ENCODE measurements at regions not wholly inside any gene's neighbourhood (a gene's known extent, or its start where the extent isn't known, plus 50 kb on each side); places are given as distances from the start of the nearest gene placed in this dataset.

- Histone ChIP-seq H3K4me3 (ENCODE audit: low read length in 2 of 2) (no peak overlapping the region), H3K36me3 (ENCODE audit: control insufficient read depth in 2 of 2, insufficient read depth in 2 of 2, low read length in 1 of 2) (no peaks in the 10 kb centered on the region), H3K27me3 (ENCODE audit: control insufficient read depth in 2 of 2, insufficient read depth in 1 of 2, low read length in 1 of 2) (no peaks in the 10 kb centered on the region), H3K27ac (ENCODE audit: low read depth in 1 of 2, low read length in 1 of 2) (peak overlapping the region; percentile 3 to 50), H3K9me3 (ENCODE audit: control insufficient read depth in 2 of 2, insufficient read depth in 1 of 2, low read length in 1 of 2) (no peaks in the 10 kb centered on the region), H3K4me1 (ENCODE audit: control insufficient read depth in 2 of 2, insufficient read depth in 2 of 2, low read length in 2 of 2) (peaks cover 7 to 44% of the 10 kb centered on the region in 2 donors)
- WGBS, result 24% methylated on average over 6 of the region's 6 CpGs
- DNase-seq (ENCODE audit: low read depth in 6 of 9, low spot score in 9 of 9), result peak in 1 of 9 donors; percentile 28
These were observed 65.2 kb upstream of the TARBP1 start for GRCh38 chr1:234544087-234544579.

- 95% methylated on average over 8 of the region's 8 CpGs for WGBS
- Histone ChIP-seq H3K27ac (ENCODE audit: low read depth in 1 of 2, low read length in 1 of 2) (peak overlapping the region in 1 of 2 donors; percentile 50), H3K36me3 (ENCODE audit: control insufficient read depth in 2 of 2, insufficient read depth in 2 of 2, low read length in 1 of 2) (no peaks in the 10 kb centered on the region), H3K4me3 (ENCODE audit: low read length in 2 of 2) (no peak overlapping the region), H3K27me3 (ENCODE audit: control insufficient read depth in 2 of 2, insufficient read depth in 1 of 2, low read length in 1 of 2) (no peaks in the 10 kb centered on the region), H3K4me1 (ENCODE audit: control insufficient read depth in 2 of 2, insufficient read depth in 2 of 2, low read length in 2 of 2) (peaks cover 7 to 49% of the 10 kb centered on the region in 2 donors), H3K9me3 (ENCODE audit: control insufficient read depth in 2 of 2, insufficient read depth in 1 of 2, low read length in 1 of 2) (no peaks in the 10 kb centered on the region)
- no peak for DNase-seq (ENCODE audit: low read depth in 6 of 9, low spot score in 9 of 9)
These were observed 64.6 kb upstream of the TARBP1 start for GRCh38 chr1:234543442-234544086.

DNA sequence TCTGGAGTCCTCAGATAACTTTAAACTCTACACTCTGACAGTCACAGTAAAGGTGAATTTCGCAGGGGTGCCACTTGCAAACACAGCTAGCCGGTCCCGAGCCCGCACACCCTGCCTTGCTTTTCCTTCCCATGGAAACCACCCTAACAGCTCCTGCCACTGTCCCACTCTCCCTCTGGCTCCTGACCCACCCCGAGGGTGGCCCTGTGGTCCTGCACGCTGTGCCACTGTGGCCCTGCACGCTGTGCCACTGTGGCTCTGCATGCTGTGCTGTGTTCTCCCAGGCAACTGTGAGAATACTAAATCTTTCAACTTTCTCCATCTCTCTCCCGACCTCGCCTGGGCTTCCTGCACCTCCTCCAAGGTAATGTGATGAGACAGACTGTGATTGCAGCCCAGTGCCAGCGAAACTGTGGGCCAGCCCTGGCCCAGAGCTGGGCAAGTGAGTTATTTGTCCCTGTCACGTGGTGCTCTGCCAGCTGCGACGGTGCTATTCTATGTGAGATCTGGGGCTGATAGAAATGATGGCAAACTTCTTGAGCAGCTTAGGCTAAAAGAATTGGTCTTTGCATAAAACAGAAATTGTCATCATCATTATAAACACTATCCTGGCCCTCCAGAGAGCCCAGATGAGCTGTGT is 63.4 kb upstream of the TARBP1 start:
- WGBS, result 97% methylated on average over 13 of the region's 13 CpGs
- H3K9me3 ChIP-seq (ENCODE audit: control insufficient read depth in 2 of 2, insufficient read depth in 1 of 2, low read length in 1 of 2), result no peaks in the 10 kb centered on the region
- no peak overlapping the region for H3K27ac ChIP-seq (ENCODE audit: low read depth in 1 of 2, low read length in 1 of 2)
- H3K27me3 ChIP-seq (ENCODE audit: control insufficient read depth in 2 of 2, insufficient read depth in 1 of 2, low read length in 1 of 2), result no peaks in the 10 kb centered on the region
- no peak for DNase-seq (ENCODE audit: low read depth in 6 of 9, low spot score in 9 of 9)
- H3K4me3 ChIP-seq (ENCODE audit: low read length in 2 of 2), result no peak overlapping the region
- no peaks in the 10 kb centered on the region for H3K36me3 ChIP-seq (ENCODE audit: control insufficient read depth in 2 of 2, insufficient read depth in 2 of 2, low read length in 1 of 2)
- H3K4me1 ChIP-seq (ENCODE audit: control insufficient read depth in 2 of 2, insufficient read depth in 2 of 2, low read length in 2 of 2), result peaks cover 7 to 59% of the 10 kb centered on the region in 2 donors

DNA sequence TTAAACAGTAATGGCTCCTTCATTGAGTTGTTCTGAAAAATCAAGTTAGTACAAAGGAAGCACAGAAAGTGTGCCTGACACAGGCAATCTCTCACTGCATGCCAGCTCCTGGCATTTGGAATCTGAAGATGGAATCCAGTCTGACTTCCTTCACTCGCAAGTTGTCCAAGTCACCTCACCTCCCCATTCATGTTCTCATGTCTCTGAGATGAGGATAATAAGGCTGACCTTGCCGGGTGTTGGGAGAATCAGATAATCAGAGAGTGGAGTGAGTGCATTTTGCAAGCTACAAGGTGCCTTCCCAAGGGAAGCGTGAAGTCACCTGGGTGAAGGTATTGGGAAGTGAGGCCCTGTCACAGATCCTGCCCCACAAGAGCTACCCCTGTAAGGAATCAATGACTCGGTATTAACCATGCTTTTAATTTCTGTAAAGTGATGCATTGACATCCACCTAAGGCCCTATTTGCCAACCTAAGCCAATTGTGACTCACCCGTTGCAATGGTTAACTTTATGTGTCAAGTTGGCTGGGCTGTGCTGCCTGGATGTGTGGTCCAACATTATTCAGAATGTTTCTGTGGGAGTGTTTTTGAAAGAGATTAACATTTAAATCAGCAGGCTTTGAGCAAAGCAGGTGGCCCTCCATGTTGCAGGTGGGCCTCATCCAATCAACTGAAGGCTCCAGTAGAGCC is 62.5 kb upstream of the TARBP1 start:
- H3K27ac ChIP-seq (ENCODE audit: low read depth in 1 of 2, low read length in 1 of 2), result no peak overlapping the region
- peaks cover 7 to 68% of the 10 kb centered on the region in 2 donors for H3K4me1 ChIP-seq (ENCODE audit: control insufficient read depth in 2 of 2, insufficient read depth in 2 of 2, low read length in 2 of 2)
- no peaks in the 10 kb centered on the region for H3K9me3 ChIP-seq (ENCODE audit: control insufficient read depth in 2 of 2, insufficient read depth in 1 of 2, low read length in 1 of 2)
- no peak overlapping the region for H3K4me3 ChIP-seq (ENCODE audit: low read length in 2 of 2)
- H3K27me3 ChIP-seq (ENCODE audit: control insufficient read depth in 2 of 2, insufficient read depth in 1 of 2, low read length in 1 of 2), result no peaks in the 10 kb centered on the region
- 99% methylated on average over 5 of the region's 5 CpGs for WGBS
- DNase-seq (ENCODE audit: low read depth in 6 of 9, low spot score in 9 of 9), result no peak
- H3K36me3 ChIP-seq (ENCODE audit: control insufficient read depth in 2 of 2, insufficient read depth in 2 of 2, low read length in 1 of 2), result no peaks in the 10 kb centered on the region

DNA sequence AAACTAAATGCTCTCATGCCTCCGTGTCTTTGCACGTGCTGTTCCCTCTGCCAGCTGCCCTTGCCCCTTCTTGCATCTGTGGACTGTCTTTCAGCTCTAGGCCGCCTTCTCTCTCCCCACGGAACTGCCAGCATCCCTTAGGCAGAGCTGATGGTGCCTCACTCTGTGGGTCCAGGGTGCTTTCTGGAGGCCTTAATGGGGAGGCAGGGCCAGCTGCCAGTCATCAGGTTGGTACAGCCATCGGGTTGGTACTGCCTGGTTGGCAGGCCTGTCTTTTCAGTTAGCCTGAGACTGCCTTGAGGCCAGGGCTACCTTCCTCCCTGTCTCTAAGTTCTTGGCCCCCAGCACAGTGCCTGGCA is 61.4 kb upstream of the TARBP1 start:
- WGBS, result 95% methylated on average over 5 of the region's 5 CpGs
- no peak for DNase-seq (ENCODE audit: low read depth in 6 of 9, low spot score in 9 of 9)
- H3K27me3 ChIP-seq (ENCODE audit: control insufficient read depth in 2 of 2, insufficient read depth in 1 of 2, low read length in 1 of 2), result no peaks in the 10 kb centered on the region
- no peaks in the 10 kb centered on the region for H3K9me3 ChIP-seq (ENCODE audit: control insufficient read depth in 2 of 2, insufficient read depth in 1 of 2, low read length in 1 of 2)
- peaks cover 7 to 74% of the 10 kb centered on the region in 2 donors for H3K4me1 ChIP-seq (ENCODE audit: control insufficient read depth in 2 of 2, insufficient read depth in 2 of 2, low read length in 2 of 2)
- H3K27ac ChIP-seq (ENCODE audit: low read depth in 1 of 2, low read length in 1 of 2), result peak overlapping the region; percentile 36 to 77
- no peaks in the 10 kb centered on the region for H3K36me3 ChIP-seq (ENCODE audit: control insufficient read depth in 2 of 2, insufficient read depth in 2 of 2, low read length in 1 of 2)
- no peak overlapping the region for H3K4me3 ChIP-seq (ENCODE audit: low read length in 2 of 2)

DNA sequence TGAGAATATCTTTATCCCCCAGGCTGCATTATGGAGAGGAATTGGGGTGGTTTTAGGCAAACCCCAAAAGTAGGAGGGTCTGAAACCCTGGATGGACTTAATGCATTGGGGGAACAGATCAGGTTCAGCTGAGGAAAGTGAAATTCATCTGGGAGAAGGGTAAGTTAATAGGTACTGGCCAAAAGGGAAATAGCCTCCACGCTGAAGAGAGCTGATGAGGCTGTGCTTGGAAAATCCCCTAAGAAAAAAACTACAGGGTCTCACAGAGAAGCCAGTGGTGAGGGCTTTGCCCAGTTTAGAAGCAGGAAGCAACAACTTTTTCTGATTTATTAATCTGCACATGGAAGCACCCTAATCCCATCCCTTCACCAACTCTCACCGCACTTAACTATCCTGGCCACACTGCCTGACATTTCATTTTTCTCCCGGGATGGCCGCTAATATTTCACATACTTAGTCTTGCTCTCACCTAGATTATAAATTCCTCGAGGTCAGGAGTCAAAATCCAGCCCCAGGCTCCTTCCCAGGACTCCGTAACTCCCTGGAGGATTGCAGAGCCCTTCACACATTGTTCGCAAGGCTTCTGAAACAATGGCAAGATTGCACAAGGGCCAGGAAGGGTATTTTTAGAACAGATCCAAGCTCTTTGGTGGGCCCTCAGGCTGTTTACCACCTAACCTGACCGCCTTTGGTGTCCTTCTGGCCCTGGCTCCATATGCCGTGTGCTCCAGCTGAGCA is 60.9 kb upstream of the TARBP1 start:
- Histone ChIP-seq H3K36me3 (ENCODE audit: control insufficient read depth in 2 of 2, insufficient read depth in 2 of 2, low read length in 1 of 2) (no peaks in the 10 kb centered on the region), H3K27ac (ENCODE audit: low read depth in 1 of 2, low read length in 1 of 2) (peak overlapping the region; percentile 36 to 77), H3K4me1 (ENCODE audit: control insufficient read depth in 2 of 2, insufficient read depth in 2 of 2, low read length in 2 of 2) (peaks cover 7 to 73% of the 10 kb centered on the region in 2 donors), H3K9me3 (ENCODE audit: control insufficient read depth in 2 of 2, insufficient read depth in 1 of 2, low read length in 1 of 2) (no peaks in the 10 kb centered on the region), H3K4me3 (ENCODE audit: low read length in 2 of 2) (no peak overlapping the region), H3K27me3 (ENCODE audit: control insufficient read depth in 2 of 2, insufficient read depth in 1 of 2, low read length in 1 of 2) (no peaks in the 10 kb centered on the region)
- DNase-seq (ENCODE audit: low read depth in 6 of 9, low spot score in 9 of 9), result no peak
- WGBS, result 94% methylated on average over 9 of the region's 9 CpGs

- Histone ChIP-seq H3K9me3 (ENCODE audit: control insufficient read depth in 2 of 2, insufficient read depth in 1 of 2, low read length in 1 of 2) (no peaks in the 10 kb centered on the region), H3K4me1 (ENCODE audit: control insufficient read depth in 2 of 2, insufficient read depth in 2 of 2, low read length in 2 of 2) (peaks cover 6 to 78% of the 10 kb centered on the region in 2 donors), H3K4me3 (ENCODE audit: low read length in 2 of 2) (no peak overlapping the region), H3K27me3 (ENCODE audit: control insufficient read depth in 2 of 2, insufficient read depth in 1 of 2, low read length in 1 of 2) (no peaks in the 10 kb centered on the region), H3K36me3 (ENCODE audit: control insufficient read depth in 2 of 2, insufficient read depth in 2 of 2, low read length in 1 of 2) (no peaks in the 10 kb centered on the region), H3K27ac (ENCODE audit: low read depth in 1 of 2, low read length in 1 of 2) (peak overlapping the region; percentile 82 to 84)
- DNase-seq (ENCODE audit: low read depth in 6 of 9, low spot score in 9 of 9), result peak in 1 of 9 donors; percentile 36
- WGBS, result 81% methylated on average over 14 of the region's 14 CpGs
These were observed 60.1 kb upstream of the TARBP1 start for GRCh38 chr1:234538930-234539649.

GRCh38 chr1:234538062-234538731 is 59.2 kb upstream of the TARBP1 start:
- Histone ChIP-seq H3K36me3 (ENCODE audit: control insufficient read depth in 2 of 2, insufficient read depth in 2 of 2, low read length in 1 of 2) (no peaks in the 10 kb centered on the region), H3K4me3 (ENCODE audit: low read length in 2 of 2) (no peak overlapping the region), H3K9me3 (ENCODE audit: control insufficient read depth in 2 of 2, insufficient read depth in 1 of 2, low read length in 1 of 2) (no peaks in the 10 kb centered on the region), H3K4me1 (ENCODE audit: control insufficient read depth in 2 of 2, insufficient read depth in 2 of 2, low read length in 2 of 2) (peaks cover 4 to 79% of the 10 kb centered on the region in 2 donors), H3K27me3 (ENCODE audit: control insufficient read depth in 2 of 2, insufficient read depth in 1 of 2, low read length in 1 of 2) (no peaks in the 10 kb centered on the region), H3K27ac (ENCODE audit: low read depth in 1 of 2, low read length in 1 of 2) (peak overlapping the region; percentile 82 to 84)
- no peak for DNase-seq (ENCODE audit: low read depth in 6 of 9, low spot score in 9 of 9)
- WGBS, result 95% methylated on average over 19 of the region's 19 CpGs
